NK-92 treated with Interleukin-12 subunit alpha and Interleukin-12 subunit beta, amount 100 ng/mL, for 24 hours (cell line): ENCODE measurements at regions not wholly inside any gene's neighbourhood (a gene's known extent, or its start where the extent isn't known, plus 50 kb on each side); places are given as distances from the start of the nearest gene placed in this dataset.
"Not testable (repeated sequence)": the region's sequence is repeated elsewhere in the genome, so short reads cannot be mapped to it uniquely, and the experiment has no call there.

Experiments used
- DNase-seq: peaks from one replicate; lab custom pipeline; 2025; lab: John Stamatoyannopoulos, UW

DNA sequence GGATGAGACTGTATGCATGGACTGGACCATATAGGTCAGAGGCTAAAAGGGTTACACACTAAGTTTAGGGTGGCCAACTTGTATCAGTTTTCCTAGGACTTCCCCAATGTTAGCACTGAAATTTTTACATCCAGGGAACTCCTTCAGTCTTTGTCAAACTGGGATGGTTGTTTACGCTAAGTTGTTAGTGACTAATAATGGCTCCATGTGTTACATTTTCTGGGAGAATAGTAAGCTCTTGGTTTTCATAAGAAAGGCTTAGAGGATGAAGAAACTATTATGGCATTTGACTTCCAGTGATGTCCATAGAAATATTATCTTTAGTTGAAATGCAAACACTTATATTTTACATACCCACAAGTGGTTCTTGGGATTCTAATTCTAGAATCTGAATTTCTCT is 57.9 kb upstream of the ST3GAL6 start:
- no peak for DNase-seq

DNA sequence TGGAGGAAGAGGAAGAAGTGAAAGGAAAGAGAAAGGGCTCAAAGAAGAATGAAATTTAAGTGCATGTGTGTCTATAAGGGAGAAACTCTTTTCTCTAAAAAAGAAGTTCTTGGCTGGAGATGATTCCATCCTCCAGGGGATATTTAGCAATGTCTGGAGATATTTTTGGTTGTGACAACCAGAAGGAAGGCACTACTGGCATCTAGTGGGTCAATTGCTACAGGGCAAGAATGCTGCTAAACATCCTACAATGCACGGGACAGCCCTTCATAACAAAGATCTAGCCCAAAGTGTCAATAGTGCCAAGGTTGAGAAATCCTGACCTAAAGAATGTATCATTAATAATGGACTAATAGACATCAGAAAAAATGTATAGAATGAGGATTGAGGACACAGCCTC is 57.4 kb upstream of the ST3GAL6 start:
- DNase-seq, result no peak

DNA sequence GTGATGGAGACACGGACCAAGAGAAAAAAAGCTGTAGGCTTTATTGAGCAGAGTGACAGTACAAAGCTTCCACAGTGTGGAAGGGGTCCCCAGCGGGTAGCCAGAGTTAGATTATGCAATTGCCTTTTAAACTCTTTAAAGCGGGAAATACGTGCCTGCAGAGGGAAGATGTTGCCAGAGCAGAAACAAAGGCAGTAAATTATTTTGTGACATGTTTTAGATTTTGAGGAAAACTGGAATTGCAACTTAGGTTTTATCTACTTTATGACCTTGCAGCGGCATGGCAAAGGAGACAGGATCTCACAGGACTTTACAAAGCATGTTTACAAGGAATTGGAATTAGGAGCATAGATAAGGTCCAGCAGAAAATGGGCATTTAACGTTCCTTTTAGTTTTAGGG is 54.5 kb upstream of the ST3GAL6 start:
- DNase-seq, result not testable (repeated sequence)

DNA sequence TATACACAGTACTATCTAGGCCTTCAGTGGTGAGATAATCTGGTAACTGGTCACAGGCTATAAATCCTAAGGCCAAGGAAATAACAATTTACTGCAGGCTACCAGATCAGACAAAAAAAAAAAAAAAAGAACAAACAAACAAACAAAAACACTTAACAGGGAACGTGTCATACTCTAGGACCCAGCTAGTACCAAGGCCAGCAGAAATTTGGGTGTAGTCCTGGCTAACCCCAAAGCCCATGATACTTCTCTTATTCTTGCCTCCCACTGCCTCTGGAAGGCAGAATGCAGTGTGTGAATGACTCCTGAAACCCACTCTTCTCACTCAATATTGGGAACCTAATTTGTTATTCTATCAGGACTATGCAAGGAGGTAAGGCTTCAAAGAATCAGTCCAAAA is 53.7 kb upstream of the ST3GAL6 start:
- DNase-seq, result no peak

DNA sequence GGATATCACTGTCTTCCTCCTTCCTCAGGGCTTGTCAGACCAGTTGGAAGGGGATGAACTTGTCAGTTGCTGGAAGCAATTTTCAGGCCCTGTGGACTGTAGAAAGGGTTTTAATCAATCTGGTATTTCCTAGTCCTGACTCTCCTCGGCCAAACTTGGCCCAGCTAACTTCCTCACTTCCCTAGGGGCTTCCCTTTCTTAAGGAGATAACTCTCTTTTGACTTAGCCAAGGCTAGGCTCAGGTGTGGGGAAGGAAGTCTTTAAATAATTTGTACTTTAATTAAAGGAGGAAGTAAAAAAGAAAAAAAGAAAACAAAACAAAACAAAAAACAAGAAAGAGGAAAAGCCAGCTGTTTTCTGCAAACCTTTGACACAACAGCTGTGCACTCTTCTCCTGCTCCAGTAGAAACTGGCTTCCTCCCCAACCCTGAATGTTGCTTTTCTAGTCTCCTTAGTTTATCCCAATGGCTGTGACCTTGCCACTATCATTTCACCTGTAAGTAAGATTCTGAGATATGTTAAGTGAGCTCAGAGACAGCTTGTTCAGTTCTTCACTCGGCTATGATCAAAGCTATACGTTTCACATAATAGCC is 53.0 kb upstream of the ST3GAL6 start:
- DNase-seq, result no peak

DNA sequence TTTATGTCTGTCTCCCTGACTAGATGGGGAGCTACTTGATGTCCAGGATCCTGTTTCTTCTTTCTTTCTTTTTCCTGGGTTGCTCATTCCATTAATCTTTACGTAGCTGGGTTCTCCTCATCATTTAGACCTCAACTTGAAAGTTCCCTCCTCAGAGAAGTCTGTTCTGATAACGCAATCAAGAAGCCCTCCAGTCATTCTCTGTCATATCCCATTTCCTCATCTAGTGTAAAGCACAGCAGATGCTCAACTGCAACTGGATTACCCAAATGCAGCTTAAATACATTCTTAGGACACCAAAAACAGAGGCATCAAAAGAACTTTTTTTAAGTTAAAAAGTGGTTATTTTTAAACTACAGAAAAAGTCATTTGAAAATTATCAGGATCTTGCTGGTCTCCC is 51.7 kb upstream of the ST3GAL6 start:
- no peak for DNase-seq

DNA sequence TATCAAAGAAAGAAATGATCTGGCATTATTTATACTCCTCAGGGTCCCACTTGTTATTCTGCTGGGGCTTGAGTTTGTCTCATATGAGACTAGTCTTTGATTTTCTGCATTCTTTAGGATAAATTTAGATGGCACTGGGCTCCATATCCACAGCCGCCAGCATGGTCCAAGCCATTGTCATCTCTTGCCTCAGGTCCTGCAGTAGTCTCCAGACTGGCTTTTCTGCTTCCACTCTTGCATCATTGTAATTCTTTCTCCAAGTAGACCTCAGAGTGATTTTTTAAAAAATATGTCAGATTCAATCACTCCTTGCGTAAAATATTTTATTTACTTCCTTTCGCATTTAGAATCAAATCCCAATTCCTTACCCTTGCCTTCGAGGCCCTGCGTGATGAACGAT is 50.4 kb upstream of the ST3GAL6 start:
- no peak for DNase-seq

DNA sequence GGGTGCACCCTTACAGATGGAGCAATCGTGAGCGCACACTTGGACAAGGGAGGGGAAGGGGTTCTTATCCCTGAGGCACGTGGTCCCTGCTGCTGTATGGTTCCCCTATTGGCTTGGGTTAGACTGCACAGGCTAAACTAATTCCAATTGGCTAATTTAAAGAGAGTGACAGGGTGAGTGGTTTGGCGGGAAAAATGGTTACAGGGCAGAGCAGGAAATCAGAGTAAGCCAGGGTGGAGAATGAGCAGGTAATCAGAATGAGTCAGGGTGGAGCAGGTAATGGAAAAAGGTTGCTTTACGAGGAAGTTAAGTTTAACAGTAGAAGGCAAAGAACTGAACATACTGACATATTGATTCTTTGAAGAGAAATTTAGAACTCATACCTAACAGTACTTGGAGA is 49.8 kb upstream of the ST3GAL6 start:
- not testable (repeated sequence) for DNase-seq
